ENCODE measurements at regions not wholly inside any gene's neighbourhood (a gene's known extent, or its start where the extent isn't known, plus 50 kb on each side); places are given as distances from the start of the nearest gene placed in this dataset.

- POLR2A ChIA-PET, result no interaction called here
- no peaks in the 10 kb centered on the region for H3K79me2 ChIP-seq (ENCODE audit: insufficient read depth, low read length)
- no peaks in the 10 kb centered on the region for H3K27me3 ChIP-seq (ENCODE audit: control insufficient read depth in 1 of 2, insufficient read depth in 2 of 2, low read length in 2 of 2)
- no peak overlapping the region for H3K27ac ChIP-seq (ENCODE audit: extremely low read length, insufficient read depth, low read length)
- H4K20me1 ChIP-seq (ENCODE audit: insufficient read depth, low read length), result no peaks in the 10 kb centered on the region
- no peak overlapping the region for H3K4me3 ChIP-seq (replicated peaks in 1 of 3; ENCODE audit: insufficient read depth in 1 of 3, low read depth in 2 of 3, low read length in 3 of 3)
- TF ChIP-seq TFDP1 (CRISPR knock-in tag; IDR thresholded peaks at IDR 0.05; ENCODE audit: borderline replicate concordance) (no peak), CC2D1A (CRISPR knock-in tag; IDR thresholded peaks at IDR 0.05) (no peak), HDAC6 (IDR thresholded peaks at IDR 0.05; ENCODE audit: low read depth, low read length) (no peak), PITX1 (CRISPR knock-in tag; IDR thresholded peaks at IDR 0.05) (no peak)
- H3K4me1 ChIP-seq (ENCODE audit: insufficient read depth, low read length), result no peaks in the 10 kb centered on the region
- no peaks in the 10 kb centered on the region for H3K9me3 ChIP-seq (ENCODE audit: low read length)
- intact Hi-C loops (cut with micrococcal nuclease; ENCODE audit: unreplicated experiment) (no loop called here), in situ Hi-C loops (cut with HindIII; ENCODE audit: extremely low pct_ligation_motif_present, low pct_unique_long_range_greater_than_20kb) (no loop called here)
- no peak overlapping the region for H3K9ac ChIP-seq (ENCODE audit: insufficient read depth, low read depth, low read length)
- no TSS peak for BruUV-seq (replicated peaks)
- no peak for FAIRE-seq
- ATAC-seq, result no peak
- DNase-seq (ENCODE audit: low spot score), result no peak
- CTCF ChIA-PET (ENCODE audit: low intra/inter-chr PET ratio, low total read pairs), result no interaction called here
- 7% methylated on average over 4 of the region's 4 CpGs for WGBS (ENCODE audit: low lambda C conversion rate)
- no peaks in the 10 kb centered on the region for H3K36me3 ChIP-seq (replicated peaks in 1 of 2; ENCODE audit: control insufficient read depth in 1 of 2, insufficient read depth in 2 of 2, low read length in 2 of 2)
- H3K4me2 ChIP-seq (ENCODE audit: low read depth, low read length), result no peak overlapping the region
- H2AFZ ChIP-seq (ENCODE audit: low read length), result no peak overlapping the region
These were observed 183.1 kb downstream of the C1D start for GRCh38 chr2:67879586-67880290.

- ATAC-seq (no peak; the same call in 2 of the 3 replicates), DNase-seq (ENCODE audit: low spot score) (no peak), FAIRE-seq (no peak)
- Histone ChIP-seq H3K36me3 (replicated peaks in 1 of 2; ENCODE audit: control insufficient read depth in 1 of 2, insufficient read depth in 2 of 2, low read length in 2 of 2) (no peaks in the 10 kb centered on the region), H3K27ac (ENCODE audit: extremely low read length, insufficient read depth, low read length) (no peak overlapping the region), H3K9ac (ENCODE audit: insufficient read depth, low read depth, low read length) (no peak overlapping the region), H3K27me3 (ENCODE audit: control insufficient read depth in 1 of 2, insufficient read depth in 2 of 2, low read length in 2 of 2) (no peaks in the 10 kb centered on the region), H4K20me1 (ENCODE audit: insufficient read depth, low read length) (no peaks in the 10 kb centered on the region), H3K4me3 (replicated peaks in 1 of 3; ENCODE audit: insufficient read depth in 1 of 3, low read depth in 2 of 3, low read length in 3 of 3) (no peak overlapping the region), H3K9me3 (ENCODE audit: low read length) (no peaks in the 10 kb centered on the region), H2AFZ (ENCODE audit: low read length) (no peak overlapping the region), H3K4me2 (ENCODE audit: low read depth, low read length) (no peak overlapping the region), H3K4me1 (ENCODE audit: insufficient read depth, low read length) (no peaks in the 10 kb centered on the region), H3K79me2 (ENCODE audit: insufficient read depth, low read length) (no peaks in the 10 kb centered on the region)
- intact Hi-C loops (cut with micrococcal nuclease; ENCODE audit: unreplicated experiment), result no loop called here
- 54% methylated on average over 10 of the region's 10 CpGs for WGBS (ENCODE audit: low lambda C conversion rate)
- POLR2A ChIA-PET, result no interaction called here
- CTCF ChIA-PET (ENCODE audit: low intra/inter-chr PET ratio, low total read pairs), result no interaction called here
- BruUV-seq (replicated peaks), result no TSS peak
- in situ Hi-C loops (cut with HindIII; ENCODE audit: extremely low pct_ligation_motif_present, low pct_unique_long_range_greater_than_20kb), result no loop called here
- TF ChIP-seq IRF9 (CRISPR knock-in tag; IDR thresholded peaks at IDR 0.05; ENCODE audit: borderline replicate concordance) (no peak), ZBTB4 (CRISPR knock-in tag; IDR thresholded peaks at IDR 0.05; ENCODE audit: borderline replicate concordance) (no peak), MTF2 (CRISPR knock-in tag; IDR thresholded peaks at IDR 0.05; ENCODE audit: borderline replicate concordance) (no peak), ZNF574 (CRISPR knock-in tag; IDR thresholded peaks at IDR 0.05) (no peak), HDAC1 (CRISPR knock-in tag; IDR thresholded peaks at IDR 0.05) (no peak)
These were observed 182.5 kb downstream of the C1D start for GRCh38 chr2:67880291-67880761.
